Choroid plexus epithelial cell (primary cell): ENCODE measurements at regions not wholly inside any gene's neighbourhood (a gene's known extent, or its start where the extent isn't known, plus 50 kb on each side); places are given as distances from the start of the nearest gene placed in this dataset.

ENCODE experiments used
- DNase-seq: peaks from one replicate; pipeline ENCODE4 v3.0.0-alpha.2; 2010; ENCODE audit warnings: low read depth
- H3K4me3 ChIP-seq: 2 replicates; pipeline ENCODE4 v1.5.1; 2011; ENCODE audit warnings: low read depth, mild to moderate bottlenecking, control low read depth, low read length, moderate library complexity
- CTCF ChIP-seq: conservative IDR thresholded peaks from 2 replicates; pipeline ENCODE4 v1.5.1; 2011; ENCODE audit warnings: low read depth, mild to moderate bottlenecking, control low read depth, inconsistent platforms, low read length, moderate library complexity

GRCh38 chr7:148481971-148482626 lies 108.5 kb upstream of the C7orf33 start:
- no peak overlapping the region for H3K4me3 ChIP-seq
- TF ChIP-seq CTCF, result no peak
- no peak for DNase-seq

GRCh38 chr7:148483515-148484308 lies 106.9 kb upstream of the C7orf33 start:
- H3K4me3 ChIP-seq, result no peak overlapping the region
- no peak for DNase-seq
- no peak for TF ChIP-seq CTCF

- no peak for TF ChIP-seq CTCF
- no peak overlapping the region for H3K4me3 ChIP-seq
- DNase-seq, result no peak
These were observed 106.1 kb upstream of the C7orf33 start for GRCh38 chr7:148484486-148484885.

- peak; percentile 9 for DNase-seq
- no peak for TF ChIP-seq CTCF
- no peak overlapping the region for H3K4me3 ChIP-seq
These were observed 104.9 kb upstream of the C7orf33 start for GRCh38 chr7:148485618-148486017.

- no peak for DNase-seq
- H3K4me3 ChIP-seq, result no peak overlapping the region
- no peak for TF ChIP-seq CTCF
These were observed 103.6 kb upstream of the C7orf33 start for GRCh38 chr7:148486937-148487336.

GRCh38 chr7:148487912-148488311 lies 102.7 kb upstream of the C7orf33 start:
- TF ChIP-seq CTCF, result no peak
- no peak overlapping the region for H3K4me3 ChIP-seq

GRCh38 chr7:148489678-148490077 lies 100.9 kb upstream of the C7orf33 start:
- no peak for TF ChIP-seq CTCF
- DNase-seq, result no peak
- no peak overlapping the region for H3K4me3 ChIP-seq

More at GRCh38 chr7:148487912-148488311, 102.7 kb upstream of the C7orf33 start:
- DNase-seq, result no peak
